Stimulated activated CD4-positive, alpha-beta T cell treated with anti-CD3 and anti-CD28 coated beads, Interleukin-1b, Interleukin-23, amount 100 ng/mL, for 48 hours (primary cell): ENCODE measurements at regions not wholly inside any gene's neighbourhood (a gene's known extent, or its start where the extent isn't known, plus 50 kb on each side); places are given as distances from the start of the nearest gene placed in this dataset.

Source experiments
- DNase-seq: peaks from one replicate; pipeline ENCODE4 v3.0.0-alpha.2; 2020

GRCh38 chr10:108453166-108453565 is 1288.7 kb upstream of the SORCS1 start:
- DNase-seq: no peak

- no peak for DNase-seq
Observed at GRCh38 chr10:108452533-108452932, 1288.0 kb upstream of the SORCS1 start.

GRCh38 chr10:108450280-108450679 is 1285.8 kb upstream of the SORCS1 start:
- DNase-seq: no peak

GRCh38 chr10:108445746-108446145 is 1281.2 kb upstream of the SORCS1 start:
- no peak for DNase-seq

GRCh38 chr10:108443636-108444035 is 1279.1 kb upstream of the SORCS1 start:
- no peak for DNase-seq

- DNase-seq: no peak
Observed at GRCh38 chr10:108439397-108439796, 1274.9 kb upstream of the SORCS1 start.

GRCh38 chr10:108436096-108436495 is 1271.6 kb upstream of the SORCS1 start:
- DNase-seq: no peak

- no peak for DNase-seq
Observed at GRCh38 chr10:108434559-108435252, 1270.2 kb upstream of the SORCS1 start.

- no peak for DNase-seq
Observed at GRCh38 chr10:108427146-108427545, 1262.6 kb upstream of the SORCS1 start.

- DNase-seq: no peak
Observed at GRCh38 chr10:108425283-108425964, 1260.9 kb upstream of the SORCS1 start.

GRCh38 chr10:108424656-108425055 is 1260.2 kb upstream of the SORCS1 start:
- no peak for DNase-seq

- no peak for DNase-seq
Observed at GRCh38 chr10:108422286-108422685, 1257.8 kb upstream of the SORCS1 start.

GRCh38 chr10:108421266-108421665 is 1256.8 kb upstream of the SORCS1 start:
- no peak for DNase-seq

GRCh38 chr10:108413954-108414353 is 1249.4 kb upstream of the SORCS1 start:
- DNase-seq: no peak

- no peak for DNase-seq
Observed at GRCh38 chr10:108412323-108412722, 1247.8 kb upstream of the SORCS1 start.

GRCh38 chr10:108411894-108412293 is 1247.4 kb upstream of the SORCS1 start:
- no peak for DNase-seq

GRCh38 chr10:108411206-108411605 is 1246.7 kb upstream of the SORCS1 start:
- no peak for DNase-seq

GRCh38 chr10:108410236-108410635 is 1245.7 kb upstream of the SORCS1 start:
- no peak for DNase-seq

- DNase-seq: no peak
Observed at GRCh38 chr10:108409306-108409705, 1244.8 kb upstream of the SORCS1 start.

- DNase-seq: no peak
Observed at GRCh38 chr10:108404155-108404554, 1239.6 kb upstream of the SORCS1 start.

- no peak for DNase-seq
Observed at GRCh38 chr10:108399465-108399864, 1235.0 kb upstream of the SORCS1 start.

- no peak for DNase-seq
Observed at GRCh38 chr10:108393089-108393488, 1228.6 kb upstream of the SORCS1 start.

GRCh38 chr10:108392286-108392685 is 1227.8 kb upstream of the SORCS1 start:
- no peak for DNase-seq

GRCh38 chr10:108388706-108389105 is 1224.2 kb upstream of the SORCS1 start:
- DNase-seq: no peak

- DNase-seq: no peak
Observed at GRCh38 chr10:108385963-108386362, 1221.5 kb upstream of the SORCS1 start.
